ENCODE measurements at regions not wholly inside any gene's neighbourhood (a gene's known extent, or its start where the extent isn't known, plus 50 kb on each side); places are given as distances from the start of the nearest gene placed in this dataset.

DNA sequence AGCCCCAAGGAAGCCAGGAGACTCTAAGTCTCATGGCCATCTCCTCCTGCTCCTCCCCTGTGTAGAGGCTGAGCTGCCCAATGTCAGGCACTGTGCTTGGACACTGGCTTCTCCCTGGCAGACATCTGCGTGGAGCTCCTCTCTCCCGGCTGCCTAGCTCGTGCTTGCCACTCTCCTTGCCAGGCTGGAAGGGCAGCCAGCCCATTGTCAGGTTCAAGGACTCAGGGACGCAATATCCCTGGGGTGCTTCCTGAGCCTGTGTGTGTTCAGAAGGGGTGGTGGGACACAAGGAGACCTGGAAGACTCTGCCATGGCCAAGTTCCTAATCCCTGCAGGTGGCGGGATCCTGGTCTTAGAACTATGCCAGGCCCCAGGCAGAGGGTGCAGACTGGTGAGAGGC, 65.4 kb upstream of the PARP1 start:
- H3K4me3 Mint-ChIP-seq, result no peak overlapping the region
- H3K27ac Mint-ChIP-seq, result peak overlapping the region; percentile 30
- no peaks in the 10 kb centered on the region for H3K9me3 Mint-ChIP-seq
- no peak for DNase-seq
- H3K36me3 Mint-ChIP-seq (ENCODE audit: low read depth), result no peaks in the 10 kb centered on the region
- H3K4me1 Mint-ChIP-seq, result peaks cover 37% of the 10 kb centered on the region
- peaks cover 13% of the 10 kb centered on the region for H3K27me3 Mint-ChIP-seq (ENCODE audit: low read depth, poor library complexity)
- TF ChIP-seq, protein P1, sequence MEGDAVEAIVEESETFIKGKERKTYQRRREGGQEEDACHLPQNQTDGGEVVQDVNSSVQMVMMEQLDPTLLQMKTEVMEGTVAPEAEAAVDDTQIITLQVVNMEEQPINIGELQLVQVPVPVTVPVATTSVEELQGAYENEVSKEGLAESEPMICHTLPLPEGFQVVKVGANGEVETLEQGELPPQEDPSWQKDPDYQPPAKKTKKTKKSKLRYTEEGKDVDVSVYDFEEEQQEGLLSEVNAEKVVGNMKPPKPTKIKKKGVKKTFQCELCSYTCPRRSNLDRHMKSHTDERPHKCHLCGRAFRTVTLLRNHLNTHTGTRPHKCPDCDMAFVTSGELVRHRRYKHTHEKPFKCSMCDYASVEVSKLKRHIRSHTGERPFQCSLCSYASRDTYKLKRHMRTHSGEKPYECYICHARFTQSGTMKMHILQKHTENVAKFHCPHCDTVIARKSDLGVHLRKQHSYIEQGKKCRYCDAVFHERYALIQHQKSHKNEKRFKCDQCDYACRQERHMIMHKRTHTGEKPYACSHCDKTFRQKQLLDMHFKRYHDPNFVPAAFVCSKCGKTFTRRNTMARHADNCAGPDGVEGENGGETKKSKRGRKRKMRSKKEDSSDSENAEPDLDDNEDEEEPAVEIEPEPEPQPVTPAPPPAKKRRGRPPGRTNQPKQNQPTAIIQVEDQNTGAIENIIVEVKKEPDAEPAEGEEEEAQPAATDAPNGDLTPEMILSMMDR (IDR thresholded peaks at IDR 0.05), result no peak

DNA sequence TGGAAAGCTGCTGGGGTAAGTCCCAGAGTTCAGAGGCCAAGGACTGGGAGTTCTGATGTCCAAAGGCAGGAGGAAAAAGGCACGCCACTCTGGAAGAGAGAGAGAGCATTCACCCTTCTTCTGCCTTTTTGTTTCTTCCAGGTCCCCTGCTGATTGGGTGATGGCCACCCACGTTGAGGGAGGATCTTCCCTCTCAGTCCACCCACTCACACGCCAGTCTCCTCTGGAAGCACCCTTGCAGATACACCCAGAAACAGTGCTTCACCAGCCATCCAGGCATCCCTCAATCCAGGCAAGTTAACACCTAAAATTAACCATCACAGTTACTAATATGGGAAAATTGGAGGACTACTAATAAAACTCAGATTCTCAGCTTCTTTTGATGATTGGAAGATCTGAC, 66.1 kb upstream of the PARP1 start:
- TF ChIP-seq, protein P1 (IDR thresholded peaks at IDR 0.05), result no peak
- H3K27me3 Mint-ChIP-seq (ENCODE audit: low read depth, poor library complexity), result peaks cover 13% of the 10 kb centered on the region
- peaks cover 37% of the 10 kb centered on the region for H3K4me1 Mint-ChIP-seq
- H3K36me3 Mint-ChIP-seq (ENCODE audit: low read depth), result no peaks in the 10 kb centered on the region
- H3K27ac Mint-ChIP-seq, result no peak overlapping the region
- DNase-seq, result no peak
- no peak overlapping the region for H3K4me3 Mint-ChIP-seq
- H3K9me3 Mint-ChIP-seq, result no peaks in the 10 kb centered on the region

DNA sequence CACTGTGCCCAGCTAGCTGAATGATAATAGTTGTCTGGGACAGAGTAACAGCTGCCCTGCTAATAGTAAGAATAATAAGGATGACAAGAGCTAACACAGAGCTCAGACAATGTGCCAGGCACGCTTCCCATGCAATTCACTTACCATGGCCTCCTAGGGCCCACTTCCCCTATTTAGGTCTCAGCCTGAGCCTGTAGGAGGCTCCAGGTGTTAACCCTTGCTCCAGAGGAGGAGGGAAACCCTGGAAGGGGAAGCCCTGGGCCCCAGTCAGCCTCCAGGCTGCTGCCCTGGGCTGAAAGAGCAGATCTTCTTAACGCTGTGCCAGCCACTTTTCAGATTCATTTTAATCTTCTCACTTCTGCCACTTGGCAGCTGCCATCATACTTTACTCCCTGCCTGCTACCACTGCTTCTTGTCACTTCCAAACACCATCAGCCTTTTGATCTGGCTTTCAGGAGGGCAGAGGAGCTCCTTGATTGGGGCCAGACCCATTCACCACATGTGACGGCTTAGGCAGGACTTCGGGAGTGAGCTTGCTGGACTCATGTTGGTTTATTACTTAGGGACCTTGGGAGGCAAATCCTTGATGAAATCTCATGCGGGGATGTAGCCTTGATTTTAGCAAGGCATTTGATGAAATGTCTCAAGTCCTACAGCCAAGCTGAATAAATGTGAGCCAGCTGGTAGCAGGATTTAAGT, 66.7 kb upstream of the PARP1 start:
- no peak overlapping the region for H3K4me3 Mint-ChIP-seq
- H3K9me3 Mint-ChIP-seq, result no peaks in the 10 kb centered on the region
- no peak for DNase-seq
- peaks cover 37% of the 10 kb centered on the region for H3K4me1 Mint-ChIP-seq
- H3K27me3 Mint-ChIP-seq (ENCODE audit: low read depth, poor library complexity), result peaks cover 13% of the 10 kb centered on the region
- H3K36me3 Mint-ChIP-seq (ENCODE audit: low read depth), result no peaks in the 10 kb centered on the region
- no peak overlapping the region for H3K27ac Mint-ChIP-seq
- TF ChIP-seq, protein P1 (IDR thresholded peaks at IDR 0.05), result no peak

DNA sequence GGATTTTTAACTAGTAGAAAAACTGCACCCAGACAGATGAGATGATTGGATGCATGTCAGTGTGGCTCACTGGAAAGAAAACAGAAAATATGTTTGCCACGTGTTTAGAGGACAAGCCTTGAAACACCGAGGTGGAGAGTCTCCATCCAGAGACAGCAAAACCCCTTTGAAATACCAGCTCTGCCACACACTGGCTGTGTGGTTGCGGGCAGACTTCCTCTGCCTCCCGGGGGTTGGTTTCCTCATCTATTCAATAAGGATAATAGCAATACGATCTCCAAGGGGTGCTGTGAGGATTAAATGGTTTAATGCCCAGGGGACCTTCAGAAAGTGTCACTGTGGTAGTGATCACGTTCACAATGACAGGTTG, 67.2 kb upstream of the PARP1 start:
- no peak for DNase-seq
- Mint-ChIP-seq H3K27ac (no peak overlapping the region), H3K27me3 (ENCODE audit: low read depth, poor library complexity) (peaks cover 13% of the 10 kb centered on the region), H3K4me1 (peaks cover 37% of the 10 kb centered on the region), H3K4me3 (no peak overlapping the region), H3K36me3 (ENCODE audit: low read depth) (no peaks in the 10 kb centered on the region), H3K9me3 (no peaks in the 10 kb centered on the region)
- TF ChIP-seq, protein P1 (IDR thresholded peaks at IDR 0.05), result no peak

DNA sequence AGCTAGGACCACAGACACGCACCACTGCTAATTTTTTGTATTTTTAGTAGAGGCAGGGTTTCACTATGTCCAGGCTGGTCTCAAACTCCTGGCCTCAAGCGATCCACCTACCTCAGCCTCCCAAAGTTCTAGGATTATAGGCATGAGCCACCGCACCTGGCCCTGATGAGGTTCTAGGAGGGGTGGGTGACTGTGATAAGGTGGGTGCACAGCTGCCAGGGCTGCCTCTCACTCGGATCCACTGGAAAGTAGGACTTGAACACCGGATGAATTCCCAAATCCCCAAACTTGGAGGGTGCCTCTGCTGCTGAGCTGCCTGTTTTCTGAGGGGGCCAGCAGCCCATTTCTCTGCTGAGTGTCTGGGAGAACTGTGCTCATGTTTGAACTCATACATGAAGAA, 68.2 kb upstream of the PARP1 start:
- Mint-ChIP-seq H3K4me1 (peaks cover 30% of the 10 kb centered on the region), H3K4me3 (no peak overlapping the region), H3K27ac (no peak overlapping the region), H3K27me3 (ENCODE audit: low read depth, poor library complexity) (peaks cover 13% of the 10 kb centered on the region), H3K36me3 (ENCODE audit: low read depth) (no peaks in the 10 kb centered on the region), H3K9me3 (no peaks in the 10 kb centered on the region)
- DNase-seq, result no peak
- TF ChIP-seq, protein P1 (IDR thresholded peaks at IDR 0.05), result no peak

DNA sequence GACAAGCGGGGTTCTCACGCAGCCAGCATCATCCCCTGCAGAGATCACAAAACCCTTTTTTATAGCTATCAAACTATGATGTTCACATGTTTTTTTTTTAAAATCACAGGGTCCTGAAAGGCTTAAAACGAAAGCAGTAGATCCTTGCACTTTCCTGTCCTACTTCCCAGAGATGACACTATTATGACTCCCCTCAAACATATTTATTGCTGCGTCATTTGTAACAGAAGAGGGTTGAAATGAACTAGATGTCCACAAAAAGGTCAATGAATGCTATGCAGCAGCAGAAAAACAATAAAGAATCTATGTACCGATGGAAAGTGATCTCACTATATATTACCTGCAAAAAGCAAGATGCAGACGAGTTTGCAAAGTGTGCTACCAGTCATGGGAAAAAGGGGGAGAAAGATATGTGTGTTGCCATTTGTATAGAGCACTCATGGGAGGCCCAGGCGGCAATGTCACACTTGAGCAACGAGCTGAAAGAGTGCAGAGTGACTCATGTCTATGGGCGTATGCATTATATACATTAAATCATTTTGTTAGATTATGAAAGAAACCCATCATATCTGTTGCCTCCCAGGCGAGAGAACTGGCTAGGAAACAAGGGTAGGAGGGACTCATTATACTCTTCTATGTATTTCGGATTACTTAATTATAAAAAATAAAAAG, 68.9 kb upstream of the PARP1 start:
- Mint-ChIP-seq H3K27ac (no peak overlapping the region), H3K36me3 (ENCODE audit: low read depth) (no peaks in the 10 kb centered on the region), H3K4me3 (no peak overlapping the region), H3K9me3 (no peaks in the 10 kb centered on the region), H3K27me3 (ENCODE audit: low read depth, poor library complexity) (peaks cover 13% of the 10 kb centered on the region), H3K4me1 (peaks cover 32% of the 10 kb centered on the region)
- TF ChIP-seq, protein P1 (IDR thresholded peaks at IDR 0.05), result no peak
- DNase-seq, result no peak
